NB4 (cell line): ENCODE measurements at regions not wholly inside any gene's neighbourhood (a gene's known extent, or its start where the extent isn't known, plus 50 kb on each side); places are given as distances from the start of the nearest gene placed in this dataset.

Experiments
- POLR2A ChIP-seq: IDR thresholded peaks from 2 replicates; pipeline ENCODE4 v1.6.1; 2011; ENCODE audit warnings: mild to moderate bottlenecking; ENCODE audit not compliant: insufficient read length; ENCODE audit errors: extremely low read depth
- TF ChIP-seq, protein P1 (sequence below): IDR thresholded peaks from one replicate; pipeline ENCODE4 v1.5.1; 2012; ENCODE audit warnings: low read depth, low read length

DNA sequence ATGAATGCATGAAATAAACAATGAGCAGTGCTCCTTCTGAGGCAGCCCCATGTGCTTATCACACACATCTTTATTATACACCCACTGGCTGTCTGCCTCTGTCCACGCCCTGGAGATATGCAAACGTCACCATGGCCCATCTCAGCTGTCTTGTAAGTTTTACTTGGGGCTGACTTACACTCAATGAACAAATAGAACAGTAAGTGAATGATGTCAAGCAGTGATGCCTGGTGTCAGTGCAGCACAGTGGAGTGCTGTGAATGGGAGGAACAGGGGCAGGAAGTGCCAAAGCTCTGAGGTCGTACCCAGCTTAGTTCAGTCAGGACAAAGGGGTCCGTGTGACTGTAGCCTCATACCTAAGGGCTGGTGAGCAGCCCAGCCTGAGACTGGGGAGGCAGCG, 659.5 kb upstream of the HS6ST1 start:
- TF ChIP-seq, protein P1, sequence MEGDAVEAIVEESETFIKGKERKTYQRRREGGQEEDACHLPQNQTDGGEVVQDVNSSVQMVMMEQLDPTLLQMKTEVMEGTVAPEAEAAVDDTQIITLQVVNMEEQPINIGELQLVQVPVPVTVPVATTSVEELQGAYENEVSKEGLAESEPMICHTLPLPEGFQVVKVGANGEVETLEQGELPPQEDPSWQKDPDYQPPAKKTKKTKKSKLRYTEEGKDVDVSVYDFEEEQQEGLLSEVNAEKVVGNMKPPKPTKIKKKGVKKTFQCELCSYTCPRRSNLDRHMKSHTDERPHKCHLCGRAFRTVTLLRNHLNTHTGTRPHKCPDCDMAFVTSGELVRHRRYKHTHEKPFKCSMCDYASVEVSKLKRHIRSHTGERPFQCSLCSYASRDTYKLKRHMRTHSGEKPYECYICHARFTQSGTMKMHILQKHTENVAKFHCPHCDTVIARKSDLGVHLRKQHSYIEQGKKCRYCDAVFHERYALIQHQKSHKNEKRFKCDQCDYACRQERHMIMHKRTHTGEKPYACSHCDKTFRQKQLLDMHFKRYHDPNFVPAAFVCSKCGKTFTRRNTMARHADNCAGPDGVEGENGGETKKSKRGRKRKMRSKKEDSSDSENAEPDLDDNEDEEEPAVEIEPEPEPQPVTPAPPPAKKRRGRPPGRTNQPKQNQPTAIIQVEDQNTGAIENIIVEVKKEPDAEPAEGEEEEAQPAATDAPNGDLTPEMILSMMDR = no peak
- TF ChIP-seq POLR2A = no peak
